GM23338 (cell line): ENCODE measurements at regions not wholly inside any gene's neighbourhood (a gene's known extent, or its start where the extent isn't known, plus 50 kb on each side); places are given as distances from the start of the nearest gene placed in this dataset.

ENCODE experiments used
- ATAC-seq: fragments of 200-7000 bp; cut with Tn5 transposase; 3 replicates; pipeline ENCODE4 v1.9.1; 2020
- DNase-seq: peaks from one replicate; pipeline ENCODE4 v3.0.0-alpha.2; 2015; ENCODE audit warnings: low spot score
- H2AFZ ChIP-seq: fragments of 200-600 bp; sonication (generic); 2 replicates; pipeline ENCODE4 v1.8.0; 2016; ENCODE audit warnings: antibody characterized with exemption, mild to moderate bottlenecking, moderate library complexity
- H3F3A ChIP-seq: fragments of 200-600 bp; sonication (generic); replicated peaks from 2 replicates; pipeline ENCODE4 v1.8.0; 2017; ENCODE audit warnings: antibody characterized with exemption, mixed run types, low read depth
- H3K27ac ChIP-seq: fragments of 200-600 bp; sonication (generic); 2 replicates; pipeline ENCODE4 v1.6.1; 2016; ENCODE audit warnings: low read depth
- H3K27me3 ChIP-seq: fragments of 200-600 bp; sonication (generic); 2 replicates; pipeline ENCODE4 v1.8.0; 2016; ENCODE audit warnings: mild to moderate bottlenecking, mixed run types, moderate library complexity; ENCODE audit not compliant: insufficient read depth
- H3K36me3 ChIP-seq: fragments of 200-600 bp; sonication (generic); 2 replicates; pipeline ENCODE4 v1.8.0; 2016; ENCODE audit warnings: mild to moderate bottlenecking; ENCODE audit not compliant: insufficient read depth
- H3K4me1 ChIP-seq: fragments of 200-600 bp; sonication (generic); 2 replicates; pipeline ENCODE4 v1.8.0; 2016; ENCODE audit warnings: mild to moderate bottlenecking, moderate library complexity; ENCODE audit not compliant: insufficient read depth
- H3K4me2 ChIP-seq: fragments of 200-600 bp; sonication (generic); 2 replicates; pipeline ENCODE4 v1.7.1; 2017; ENCODE audit warnings: mixed run types
- H3K4me3 ChIP-seq: fragments of 200-600 bp; sonication (generic); 2 replicates; pipeline ENCODE4 v1.6.1; 2016; ENCODE audit warnings: mixed run types
- H3K79me2 ChIP-seq: fragments of 200-600 bp; sonication (generic); replicated peaks from 2 replicates; pipeline ENCODE4 v1.8.0; 2017; ENCODE audit warnings: mild to moderate bottlenecking; ENCODE audit not compliant: insufficient read depth
- H3K9me2 ChIP-seq: fragments of 200-600 bp; sonication (generic); 2 replicates; pipeline ENCODE4 v1.8.0; 2017; ENCODE audit not compliant: insufficient read depth
- H4K20me1 ChIP-seq: fragments of 200-600 bp; sonication (generic); replicated peaks from 2 replicates; pipeline ENCODE4 v1.8.0; 2017; ENCODE audit warnings: mild to moderate bottlenecking; ENCODE audit not compliant: insufficient read depth
- H3K27ac Mint-ChIP-seq: 2 replicates; pipeline ENCODE4 v1.8.0; 2020; ENCODE audit warnings: inconsistent platforms, mild to moderate bottlenecking, moderate library complexity, mixed read lengths
- H3K27me3 Mint-ChIP-seq: 3 replicates; pipeline ENCODE4 v1.8.0; 2022; ENCODE audit warnings: low read depth, mild to moderate bottlenecking, moderate library complexity, mixed read lengths, inconsistent platforms; ENCODE audit not compliant: insufficient read depth, poor library complexity
- H3K36me3 Mint-ChIP-seq: 3 replicates; pipeline ENCODE4 v1.8.0; 2021; ENCODE audit warnings: low read depth, mild to moderate bottlenecking, inconsistent platforms, moderate library complexity, mixed read lengths
- H3K4me1 Mint-ChIP-seq: 3 replicates; pipeline ENCODE4 v1.8.0; 2020; ENCODE audit warnings: mild to moderate bottlenecking, inconsistent platforms, mixed read lengths
- H3K4me3 Mint-ChIP-seq: 3 replicates; pipeline ENCODE4 v1.8.0; 2021; ENCODE audit warnings: moderate library complexity, mild to moderate bottlenecking, inconsistent platforms, mixed read lengths
- H3K9me3 Mint-ChIP-seq: 3 replicates; pipeline ENCODE4 v1.8.0; 2020; ENCODE audit warnings: moderate library complexity, mild to moderate bottlenecking, inconsistent platforms, mixed read lengths
- EZH2 ChIP-seq: fragments of 200-600 bp; sonication (generic); IDR thresholded peaks from one replicate; pipeline ENCODE4 v1.8.0; 2017; ENCODE audit warnings: antibody characterized with exemption, mild to moderate bottlenecking, low read depth; ENCODE audit not compliant: unreplicated experiment
- EZH2phosphoT487 ChIP-seq: fragments of 200-600 bp; sonication (generic); IDR thresholded peaks from one replicate; pipeline ENCODE4 v1.8.1; 2018; ENCODE audit warnings: antibody characterized with exemption; ENCODE audit not compliant: unreplicated experiment
- POLR2AphosphoS5 ChIP-seq: IDR thresholded peaks from 2 replicates; pipeline ENCODE4 v1.6.1; 2016; ENCODE audit warnings: antibody characterized with exemption, low read depth
- STAT1 ChIP-seq: IDR thresholded peaks from one replicate; pipeline ENCODE4 v1.6.1; 2016; ENCODE audit warnings: antibody characterized with exemption; ENCODE audit not compliant: unreplicated experiment
- ZNF114 ChIP-seq: fragments of 250-450 bp; sonication (Bioruptor Pico); IDR thresholded peaks from 2 replicates; pipeline ENCODE4 v1.5.0; 2020; ENCODE audit warnings: mild to moderate bottlenecking, moderate library complexity
- ZNF462 ChIP-seq: fragments of 250-450 bp; sonication (Bioruptor Pico); IDR thresholded peaks from 2 replicates; pipeline ENCODE4 v1.5.0; 2020; ENCODE audit warnings: mild to moderate bottlenecking, moderate library complexity
- TF ChIP-seq, protein P1 (sequence below), 2 experiments: fragments of 200-600 bp in 1 of 2; sonication (generic) in 1 of 2; conservative IDR thresholded peaks; 2 replicates each; pipeline versions ENCODE4 v1.5.1 to v1.6.1; 2016 to 2017; ENCODE audit warnings: antibody characterized with exemption in 2 of 2, low read depth in 2 of 2, mild to moderate bottlenecking in 2 of 2, moderate library complexity in 1 of 2
- TF ChIP-seq, protein P2 (sequence below): IDR thresholded peaks from 2 replicates; pipeline ENCODE4 v1.6.1; 2016; ENCODE audit warnings: antibody characterized with exemption
- TF ChIP-seq, protein P3 (sequence below): IDR thresholded peaks from one replicate; pipeline ENCODE4 v1.6.1; 2018; ENCODE audit warnings: antibody characterized with exemption; ENCODE audit not compliant: unreplicated experiment

GRCh38 chr10:9913876-9914514 is 1103.7 kb upstream of the CELF2 start:
- H2AFZ ChIP-seq = no peak overlapping the region
- no peaks in the 10 kb centered on the region for H3F3A ChIP-seq
- no peak overlapping the region for H3K4me2 ChIP-seq
- 0 out of 2 replicates have a peak, but pooled peaks cover 6% of the 10 kb centered on the region for H3K4me1 ChIP-seq
- Mint-ChIP-seq H3K4me1 (peaks cover 8% of the 10 kb centered on the region; the same call in 2 of the 3 replicates), H3K27me3 (peaks cover 4% of the 10 kb centered on the region), H3K27ac (no peak overlapping the region), H3K36me3 (peaks cover 9% of the 10 kb centered on the region; the same call in 2 of the 3 replicates), H3K9me3 (peaks cover 8% of the 10 kb centered on the region), H3K4me3 (no peak overlapping the region)
- H4K20me1 ChIP-seq = no peaks in the 10 kb centered on the region
- ATAC-seq = no peak
- no peaks in the 10 kb centered on the region for H3K27me3 ChIP-seq
- no peak overlapping the region for H3K27ac ChIP-seq
- no peak overlapping the region for H3K4me3 ChIP-seq
- no peaks in the 10 kb centered on the region for H3K36me3 ChIP-seq
- H3K9me2 ChIP-seq = peaks cover 12% of the 10 kb centered on the region; the same call in 1 of the 2 replicates
- no peaks in the 10 kb centered on the region for H3K79me2 ChIP-seq
- TF ChIP-seq ZNF114 (no peak), STAT1 (no peak), EZH2phosphoT487 (no peak), EZH2 (no peak)
- TF ChIP-seq, protein P1, sequence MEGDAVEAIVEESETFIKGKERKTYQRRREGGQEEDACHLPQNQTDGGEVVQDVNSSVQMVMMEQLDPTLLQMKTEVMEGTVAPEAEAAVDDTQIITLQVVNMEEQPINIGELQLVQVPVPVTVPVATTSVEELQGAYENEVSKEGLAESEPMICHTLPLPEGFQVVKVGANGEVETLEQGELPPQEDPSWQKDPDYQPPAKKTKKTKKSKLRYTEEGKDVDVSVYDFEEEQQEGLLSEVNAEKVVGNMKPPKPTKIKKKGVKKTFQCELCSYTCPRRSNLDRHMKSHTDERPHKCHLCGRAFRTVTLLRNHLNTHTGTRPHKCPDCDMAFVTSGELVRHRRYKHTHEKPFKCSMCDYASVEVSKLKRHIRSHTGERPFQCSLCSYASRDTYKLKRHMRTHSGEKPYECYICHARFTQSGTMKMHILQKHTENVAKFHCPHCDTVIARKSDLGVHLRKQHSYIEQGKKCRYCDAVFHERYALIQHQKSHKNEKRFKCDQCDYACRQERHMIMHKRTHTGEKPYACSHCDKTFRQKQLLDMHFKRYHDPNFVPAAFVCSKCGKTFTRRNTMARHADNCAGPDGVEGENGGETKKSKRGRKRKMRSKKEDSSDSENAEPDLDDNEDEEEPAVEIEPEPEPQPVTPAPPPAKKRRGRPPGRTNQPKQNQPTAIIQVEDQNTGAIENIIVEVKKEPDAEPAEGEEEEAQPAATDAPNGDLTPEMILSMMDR (conservative IDR thresholded peaks at IDR 0.05; ENCODE audit: low read depth in 2 of 2) = no peak
- DNase-seq = no peak

GRCh38 chr10:9921544-9921943 is 1096.1 kb upstream of the CELF2 start:
- H3K27ac ChIP-seq = no peak overlapping the region
- TF ChIP-seq ZNF462 (CRISPR knock-in tag) (no peak), POLR2AphosphoS5 (no peak), EZH2phosphoT487 (no peak)
- TF ChIP-seq, protein P2, sequence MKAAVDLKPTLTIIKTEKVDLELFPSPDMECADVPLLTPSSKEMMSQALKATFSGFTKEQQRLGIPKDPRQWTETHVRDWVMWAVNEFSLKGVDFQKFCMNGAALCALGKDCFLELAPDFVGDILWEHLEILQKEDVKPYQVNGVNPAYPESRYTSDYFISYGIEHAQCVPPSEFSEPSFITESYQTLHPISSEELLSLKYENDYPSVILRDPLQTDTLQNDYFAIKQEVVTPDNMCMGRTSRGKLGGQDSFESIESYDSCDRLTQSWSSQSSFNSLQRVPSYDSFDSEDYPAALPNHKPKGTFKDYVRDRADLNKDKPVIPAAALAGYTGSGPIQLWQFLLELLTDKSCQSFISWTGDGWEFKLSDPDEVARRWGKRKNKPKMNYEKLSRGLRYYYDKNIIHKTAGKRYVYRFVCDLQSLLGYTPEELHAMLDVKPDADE = no peak
- TF ChIP-seq, protein P3, sequence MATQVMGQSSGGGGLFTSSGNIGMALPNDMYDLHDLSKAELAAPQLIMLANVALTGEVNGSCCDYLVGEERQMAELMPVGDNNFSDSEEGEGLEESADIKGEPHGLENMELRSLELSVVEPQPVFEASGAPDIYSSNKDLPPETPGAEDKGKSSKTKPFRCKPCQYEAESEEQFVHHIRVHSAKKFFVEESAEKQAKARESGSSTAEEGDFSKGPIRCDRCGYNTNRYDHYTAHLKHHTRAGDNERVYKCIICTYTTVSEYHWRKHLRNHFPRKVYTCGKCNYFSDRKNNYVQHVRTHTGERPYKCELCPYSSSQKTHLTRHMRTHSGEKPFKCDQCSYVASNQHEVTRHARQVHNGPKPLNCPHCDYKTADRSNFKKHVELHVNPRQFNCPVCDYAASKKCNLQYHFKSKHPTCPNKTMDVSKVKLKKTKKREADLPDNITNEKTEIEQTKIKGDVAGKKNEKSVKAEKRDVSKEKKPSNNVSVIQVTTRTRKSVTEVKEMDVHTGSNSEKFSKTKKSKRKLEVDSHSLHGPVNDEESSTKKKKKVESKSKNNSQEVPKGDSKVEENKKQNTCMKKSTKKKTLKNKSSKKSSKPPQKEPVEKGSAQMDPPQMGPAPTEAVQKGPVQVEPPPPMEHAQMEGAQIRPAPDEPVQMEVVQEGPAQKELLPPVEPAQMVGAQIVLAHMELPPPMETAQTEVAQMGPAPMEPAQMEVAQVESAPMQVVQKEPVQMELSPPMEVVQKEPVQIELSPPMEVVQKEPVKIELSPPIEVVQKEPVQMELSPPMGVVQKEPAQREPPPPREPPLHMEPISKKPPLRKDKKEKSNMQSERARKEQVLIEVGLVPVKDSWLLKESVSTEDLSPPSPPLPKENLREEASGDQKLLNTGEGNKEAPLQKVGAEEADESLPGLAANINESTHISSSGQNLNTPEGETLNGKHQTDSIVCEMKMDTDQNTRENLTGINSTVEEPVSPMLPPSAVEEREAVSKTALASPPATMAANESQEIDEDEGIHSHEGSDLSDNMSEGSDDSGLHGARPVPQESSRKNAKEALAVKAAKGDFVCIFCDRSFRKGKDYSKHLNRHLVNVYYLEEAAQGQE = no peak

More at GRCh38 chr10:9921544-9921943, 1096.1 kb upstream of the CELF2 start:
- H3K36me3 ChIP-seq = no peaks in the 10 kb centered on the region
- H3K79me2 ChIP-seq = no peaks in the 10 kb centered on the region
- no peaks in the 10 kb centered on the region for H3K27me3 ChIP-seq
- Mint-ChIP-seq H3K36me3 (no peaks in the 10 kb centered on the region), H3K27me3 (no peaks in the 10 kb centered on the region), H3K4me3 (no peak overlapping the region), H3K4me1 (no peaks in the 10 kb centered on the region), H3K9me3 (no peaks in the 10 kb centered on the region), H3K27ac (no peak overlapping the region)
- no peaks in the 10 kb centered on the region for H3F3A ChIP-seq
- H3K9me2 ChIP-seq = no peaks in the 10 kb centered on the region
- H3K4me2 ChIP-seq = no peak overlapping the region
- H3K4me3 ChIP-seq = no peak overlapping the region
- no peaks in the 10 kb centered on the region for H3K4me1 ChIP-seq
- H2AFZ ChIP-seq = no peak overlapping the region
- ATAC-seq (no peak), DNase-seq (no peak)
- no peaks in the 10 kb centered on the region for H4K20me1 ChIP-seq
